H1 (cell line): ENCODE measurements at regions not wholly inside any gene's neighbourhood (a gene's known extent, or its start where the extent isn't known, plus 50 kb on each side); places are given as distances from the start of the nearest gene placed in this dataset.

ENCODE experiments used
- CTCF ChIP-seq, 3 experiments: IDR thresholded peaks; 1 replicate in 2 of 3; 2 replicates in 1 of 3; pipeline versions ENCODE4 v1.5.1 to v1.6.1; 2011; ENCODE audit warnings: low read length in 3 of 3, mild to moderate bottlenecking in 3 of 3, inconsistent platforms in 2 of 3, low read depth in 1 of 3, moderate library complexity in 1 of 3; ENCODE audit not compliant: insufficient read depth in 1 of 3; ENCODE audit errors: control extremely low read depth in 1 of 3
- GABPA ChIP-seq: IDR thresholded peaks from 2 replicates; pipeline ENCODE4 v1.6.1; 2011; ENCODE audit warnings: mild to moderate bottlenecking, low read length, moderate library complexity, borderline replicate concordance; ENCODE audit not compliant: insufficient read depth
- PHF8 ChIP-seq: fragments of 200-600 bp; sonication (generic); conservative IDR thresholded peaks from 2 replicates; pipeline ENCODE4 v1.7.1; 2012; ENCODE audit warnings: low read depth, mild to moderate bottlenecking, inconsistent platforms, low read length, moderate library complexity
- RNF2 ChIP-seq: fragments of 200-900, 300-1000 bp; sonication (generic); IDR thresholded peaks from 2 replicates; pipeline ENCODE4 v1.7.1; 2016; ENCODE audit warnings: borderline replicate concordance, low read depth, mild to moderate bottlenecking, antibody characterized with exemption, low read length; ENCODE audit not compliant: poor library complexity, severe bottlenecking; ENCODE audit errors: missing control alignments
- RXRA ChIP-seq: IDR thresholded peaks from 2 replicates; pipeline ENCODE4 v1.6.1; 2011; ENCODE audit warnings: low read depth, mild to moderate bottlenecking, low read length, moderate library complexity; ENCODE audit not compliant: insufficient read depth
- SIRT6 ChIP-seq: IDR thresholded peaks from one replicate; pipeline ENCODE4 v1.7.1; 2012; ENCODE audit warnings: low read length, inconsistent platforms
- TCF12 ChIP-seq: IDR thresholded peaks from 2 replicates; pipeline ENCODE4 v1.6.1; 2011; ENCODE audit warnings: low read depth, mild to moderate bottlenecking, low read length
- ZNF274 ChIP-seq: IDR thresholded peaks from 2 replicates; pipeline ENCODE4 v1.7.0; 2012; ENCODE audit warnings: low read length, borderline replicate concordance; ENCODE audit errors: extremely low read depth

- no peak for TF ChIP-seq CTCF (IDR thresholded peaks at IDR 0.05; ENCODE audit: control extremely low read depth in 1 of 3, insufficient read depth in 1 of 3, low read depth in 1 of 3, low read length in 3 of 3)
- no peak for TF ChIP-seq SIRT6
- TF ChIP-seq GABPA: no peak
- no peak for TF ChIP-seq RXRA
- no peak for TF ChIP-seq RNF2
- no peak for TF ChIP-seq TCF12
- no peak for TF ChIP-seq ZNF274
- TF ChIP-seq PHF8: no peak
Observed at GRCh38 chr5:158017469-158017868, 158.5 kb upstream of the CLINT1 start (continued).
